ENCODE measurements at regions not wholly inside any gene's neighbourhood (a gene's known extent, or its start where the extent isn't known, plus 50 kb on each side); places are given as distances from the start of the nearest gene placed in this dataset.

GRCh38 chr7:138287549-138287948, 172.5 kb upstream of the TRIM24 start:
- H3K4me3 ChIP-seq (replicated peaks in 1 of 2; ENCODE audit: low read depth in 2 of 2, low read length in 2 of 2) = no peak overlapping the region
- DNase-seq (ENCODE audit: low read depth in 2 of 2) = no peak
- no peak for TF ChIP-seq CTCF (IDR thresholded peaks at IDR 0.05; ENCODE audit: low read depth, low read length)

GRCh38 chr7:138289082-138289481, 171.0 kb upstream of the TRIM24 start:
- no peak for DNase-seq (ENCODE audit: low read depth in 2 of 2)
- no peak overlapping the region for H3K4me3 ChIP-seq (replicated peaks in 1 of 2; ENCODE audit: low read depth in 2 of 2, low read length in 2 of 2)
- no peak for TF ChIP-seq CTCF (IDR thresholded peaks at IDR 0.05; ENCODE audit: low read depth, low read length)

- no peak overlapping the region for H3K4me3 ChIP-seq (replicated peaks in 1 of 2; ENCODE audit: low read depth in 2 of 2, low read length in 2 of 2)
- no peak for DNase-seq (ENCODE audit: low read depth in 2 of 2)
- TF ChIP-seq CTCF (IDR thresholded peaks at IDR 0.05; ENCODE audit: low read depth, low read length) = no peak
These were observed 170.2 kb upstream of the TRIM24 start for GRCh38 chr7:138289864-138290263.

- no peak for TF ChIP-seq CTCF (IDR thresholded peaks at IDR 0.05; ENCODE audit: low read depth, low read length)
- H3K4me3 ChIP-seq (replicated peaks in 1 of 2; ENCODE audit: low read depth in 2 of 2, low read length in 2 of 2) = no peak overlapping the region
- no peak for DNase-seq (ENCODE audit: low read depth in 2 of 2)
These were observed 167.1 kb upstream of the TRIM24 start for GRCh38 chr7:138292951-138293350.

DNA sequence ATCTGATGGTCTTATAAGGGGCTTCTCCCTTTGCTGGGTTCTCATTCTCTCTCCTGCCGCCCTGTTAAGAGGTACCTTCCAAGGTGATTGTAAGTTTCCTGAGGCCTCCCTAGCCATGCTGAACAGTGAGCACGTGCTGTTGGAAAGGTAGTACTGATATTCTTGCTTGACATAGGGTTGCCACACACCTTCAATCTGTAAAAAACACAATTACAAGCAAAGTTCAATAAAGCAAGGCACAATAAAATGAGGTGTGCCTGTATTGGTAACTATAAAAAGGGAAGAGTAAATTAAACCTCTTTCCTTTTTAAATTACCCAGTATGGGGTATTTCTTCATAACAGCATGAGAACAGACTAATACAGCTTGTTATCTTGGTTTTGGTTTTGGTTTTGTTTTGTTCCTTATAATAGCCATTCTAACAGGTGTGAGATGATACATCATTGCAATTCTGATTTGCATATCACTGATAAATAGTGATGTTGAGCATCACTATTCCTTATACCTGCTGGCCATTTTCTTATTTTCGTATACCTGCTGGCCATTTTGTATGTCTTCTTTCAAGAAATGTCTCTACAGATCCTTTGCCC, 164.9 kb upstream of the TRIM24 start:
- DNase-seq (ENCODE audit: low read depth in 2 of 2) = no peak
- no peak overlapping the region for H3K4me3 ChIP-seq (replicated peaks in 1 of 2; ENCODE audit: low read depth in 2 of 2, low read length in 2 of 2)
- TF ChIP-seq CTCF (IDR thresholded peaks at IDR 0.05; ENCODE audit: low read depth, low read length) = no peak

DNA sequence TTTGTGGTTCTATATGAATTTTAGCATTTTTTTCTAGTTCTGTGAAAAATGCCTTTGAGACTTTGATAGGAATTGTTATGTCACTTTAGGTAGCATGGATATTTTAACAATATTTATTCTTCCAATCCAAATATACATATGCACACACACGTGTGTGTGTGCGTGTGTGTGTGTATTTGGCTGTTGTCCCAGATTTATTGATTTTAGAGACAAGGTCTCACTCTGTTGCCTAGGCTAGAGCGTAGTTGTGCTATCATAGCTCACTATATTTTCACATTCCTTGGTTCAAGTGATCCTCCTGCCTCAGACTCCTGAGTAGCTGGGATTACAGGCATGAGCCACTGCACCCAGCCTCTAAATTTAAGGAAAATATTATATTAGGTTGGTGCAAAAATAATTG, 162.5 kb upstream of the TRIM24 start:
- TF ChIP-seq CTCF (IDR thresholded peaks at IDR 0.05; ENCODE audit: low read depth, low read length) = no peak
- DNase-seq (ENCODE audit: low read depth in 2 of 2) = no peak
- H3K4me3 ChIP-seq (replicated peaks in 1 of 2; ENCODE audit: low read depth in 2 of 2, low read length in 2 of 2) = no peak overlapping the region

- DNase-seq (ENCODE audit: low read depth in 2 of 2) = peak; percentile 43 to 76
These were observed 161.0 kb upstream of the TRIM24 start for GRCh38 chr7:138299066-138299465.

More at GRCh38 chr7:138299066-138299465, 161.0 kb upstream of the TRIM24 start:
- no peak overlapping the region for H3K4me3 ChIP-seq (replicated peaks in 1 of 2; ENCODE audit: low read depth in 2 of 2, low read length in 2 of 2)
- TF ChIP-seq CTCF (IDR thresholded peaks at IDR 0.05; ENCODE audit: low read depth, low read length) = no peak

All from cardiac fibroblast (primary cell).